Stomach (tissue), 4 donors: ENCODE measurements at regions not wholly inside any gene's neighbourhood (a gene's known extent, or its start where the extent isn't known, plus 50 kb on each side); places are given as distances from the start of the nearest gene placed in this dataset.

ENCODE experiments used
- CTCF ChIP-seq, 7 experiments: fragments of 450-650 bp in 4 of 7; fragments of 200-600 bp in 3 of 7; sonication (generic) in 3 of 7; IDR thresholded peaks; one replicate each; pipeline ENCODE4 v1.5.1; 2016 to 2019; ENCODE audit warnings: antibody characterized with exemption in 7 of 7, control low read depth in 2 of 7, mild to moderate bottlenecking in 1 of 7
- POLR2A ChIP-seq, 4 donors: fragments of 450-650 bp; IDR thresholded peaks; one replicate each; pipeline ENCODE4 v1.6.1; 2016; ENCODE audit warnings: antibody characterized with exemption in 4 of 4, control low read depth in 2 of 4, mild to moderate bottlenecking in 1 of 4, moderate library complexity in 1 of 4
- POLR2AphosphoS5 ChIP-seq, 3 donors: sonication (generic); formaldehyde crosslinking; IDR thresholded peaks; one replicate each; pipeline ENCODE4 v1.6.1; 2016; ENCODE audit warnings: antibody characterized with exemption in 3 of 3

- TF ChIP-seq CTCF (IDR thresholded peaks at IDR 0.05) (no peak), POLR2AphosphoS5 (IDR thresholded peaks at IDR 0.05) (no peak), POLR2A (IDR thresholded peaks at IDR 0.05) (no peak)
Measured at GRCh38 chr13:79662882-79663281, 181.9 kb downstream of the NDFIP2 start.
